Spleen (tissue), 7 donors: ENCODE measurements at regions not wholly inside any gene's neighbourhood (a gene's known extent, or its start where the extent isn't known, plus 50 kb on each side); places are given as distances from the start of the nearest gene placed in this dataset.

Experiments
- POLR2A ChIP-seq, 3 donors: fragments of 450-650 bp; IDR thresholded peaks; one replicate each; pipeline ENCODE4 v1.5.1; 2017; ENCODE audit warnings: antibody characterized with exemption in 3 of 3, mild to moderate bottlenecking in 1 of 3
- POLR2AphosphoS5 ChIP-seq, 3 donors: sonication (generic); formaldehyde crosslinking; IDR thresholded peaks; one replicate each; pipeline ENCODE4 v1.5.1; 2017; ENCODE audit warnings: antibody characterized with exemption in 3 of 3
- TF ChIP-seq, protein P1 (sequence below), 11 experiments: fragments of 200-600 bp in 7 of 11; fragments of 450-650 bp in 4 of 11; sonication (generic) in 4 of 11; IDR thresholded peaks in 8 of 11; conservative IDR thresholded peaks in 3 of 11; 1 replicate in 7 of 11; 2 replicates in 4 of 11; pipeline versions ENCODE4 v1.4.0 to v1.8.0; 2016 to 2021; ENCODE audit warnings: antibody characterized with exemption in 11 of 11, inconsistent platforms in 4 of 11, mild to moderate bottlenecking in 1 of 11
- donor health status: DM: no; HTN: no; CAD: no; lungs with moderate emphysema.
- donor health status: DM: no; HTN: no; CAD: no.
- donor health status: DM: no; HTN: no; CAD: no.

DNA sequence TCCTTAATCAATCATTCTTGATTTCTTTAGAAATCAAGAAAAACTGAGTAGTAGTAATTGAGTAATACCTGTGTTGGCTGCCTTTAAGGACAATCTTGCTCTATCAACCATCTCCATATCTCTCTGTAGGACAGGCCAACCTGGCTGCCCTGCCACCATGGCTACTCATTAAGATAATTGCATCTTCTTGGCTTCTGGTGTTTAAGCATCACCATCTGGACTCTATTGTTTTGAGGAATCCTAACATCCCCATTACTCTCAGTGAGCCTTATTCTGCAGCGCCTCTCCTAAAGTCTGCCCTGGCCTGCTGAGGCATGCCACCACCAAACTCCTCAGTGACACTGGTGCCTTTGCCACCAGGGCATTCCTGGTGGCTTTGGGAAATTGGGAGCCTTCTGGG, 442.6 kb upstream of the ZNF507 start:
- TF ChIP-seq POLR2AphosphoS5 (IDR thresholded peaks at IDR 0.05) (no peak), POLR2A (IDR thresholded peaks at IDR 0.05) (no peak)
- TF ChIP-seq, protein P1, sequence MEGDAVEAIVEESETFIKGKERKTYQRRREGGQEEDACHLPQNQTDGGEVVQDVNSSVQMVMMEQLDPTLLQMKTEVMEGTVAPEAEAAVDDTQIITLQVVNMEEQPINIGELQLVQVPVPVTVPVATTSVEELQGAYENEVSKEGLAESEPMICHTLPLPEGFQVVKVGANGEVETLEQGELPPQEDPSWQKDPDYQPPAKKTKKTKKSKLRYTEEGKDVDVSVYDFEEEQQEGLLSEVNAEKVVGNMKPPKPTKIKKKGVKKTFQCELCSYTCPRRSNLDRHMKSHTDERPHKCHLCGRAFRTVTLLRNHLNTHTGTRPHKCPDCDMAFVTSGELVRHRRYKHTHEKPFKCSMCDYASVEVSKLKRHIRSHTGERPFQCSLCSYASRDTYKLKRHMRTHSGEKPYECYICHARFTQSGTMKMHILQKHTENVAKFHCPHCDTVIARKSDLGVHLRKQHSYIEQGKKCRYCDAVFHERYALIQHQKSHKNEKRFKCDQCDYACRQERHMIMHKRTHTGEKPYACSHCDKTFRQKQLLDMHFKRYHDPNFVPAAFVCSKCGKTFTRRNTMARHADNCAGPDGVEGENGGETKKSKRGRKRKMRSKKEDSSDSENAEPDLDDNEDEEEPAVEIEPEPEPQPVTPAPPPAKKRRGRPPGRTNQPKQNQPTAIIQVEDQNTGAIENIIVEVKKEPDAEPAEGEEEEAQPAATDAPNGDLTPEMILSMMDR (IDR thresholded peaks at IDR 0.05 in 8 of 11, conservative IDR thresholded peaks at IDR 0.05 in 3 of 11) = no peak
